MM.1S (cell line): ENCODE measurements at regions not wholly inside any gene's neighbourhood (a gene's known extent, or its start where the extent isn't known, plus 50 kb on each side); places are given as distances from the start of the nearest gene placed in this dataset.

Experiments used
- DNase-seq: peaks from one replicate; pipeline ENCODE4 v3.0.0-alpha.2; 2015
- H2AFZ ChIP-seq: fragments of 300-600 bp; sonication (generic); 2 replicates; pipeline ENCODE4 v1.6.0; 2016; ENCODE audit warnings: antibody characterized with exemption, low read length
- H3F3A ChIP-seq: fragments of 300-600 bp; sonication (generic); 2 replicates; pipeline ENCODE4 v1.6.1; 2016; ENCODE audit warnings: mild to moderate bottlenecking, antibody characterized with exemption, low read length, moderate library complexity, mixed read lengths; ENCODE audit not compliant: insufficient read depth
- H3K27ac ChIP-seq: fragments of 300-600 bp; sonication (generic); 2 replicates; pipeline ENCODE4 v1.5.1; 2016; ENCODE audit warnings: mild to moderate bottlenecking, low read length
- H3K27me3 ChIP-seq: fragments of 300-600 bp; sonication (generic); replicated peaks from 2 replicates; pipeline ENCODE4 v1.6.0; 2016; ENCODE audit warnings: low read length; ENCODE audit not compliant: insufficient read depth
- H3K36me3 ChIP-seq: fragments of 300-600 bp; sonication (generic); replicated peaks from 2 replicates; pipeline ENCODE4 v1.6.1; 2016; ENCODE audit warnings: mild to moderate bottlenecking, low read length, mixed read lengths; ENCODE audit not compliant: insufficient read depth
- H3K4me1 ChIP-seq: fragments of 300-600 bp; sonication (generic); 2 replicates; pipeline ENCODE4 v1.6.1; 2016; ENCODE audit warnings: low read length, mixed read lengths
- H3K4me2 ChIP-seq: fragments of 300-600 bp; sonication (generic); 2 replicates; pipeline ENCODE4 v1.6.0; 2016; ENCODE audit warnings: low read depth, low read length
- H3K4me3 ChIP-seq: fragments of 300-600 bp; sonication (generic); 2 replicates; pipeline ENCODE4 v1.5.1; 2016; ENCODE audit warnings: low read length, mixed read lengths
- H3K79me2 ChIP-seq: fragments of 300-600 bp; sonication (generic); 2 replicates; pipeline ENCODE4 v1.6.1; 2016; ENCODE audit warnings: mixed run types, low read length, mixed read lengths
- H3K9ac ChIP-seq: fragments of 300-600 bp; sonication (generic); 2 replicates; pipeline ENCODE4 v1.6.1; 2016; ENCODE audit warnings: low read length, mixed read lengths
- H3K9me2 ChIP-seq: fragments of 300-600 bp; sonication (generic); replicated peaks from 2 replicates; pipeline ENCODE4 v1.6.1; 2016; ENCODE audit warnings: mild to moderate bottlenecking, low read length, mixed read lengths; ENCODE audit not compliant: insufficient read depth
- H3K9me3 ChIP-seq: fragments of 300-600 bp; sonication (generic); replicated peaks from 2 replicates; pipeline ENCODE4 v1.6.1; 2016; ENCODE audit warnings: mild to moderate bottlenecking, low read length, mixed read lengths; ENCODE audit not compliant: insufficient read depth
- H4K20me1 ChIP-seq: fragments of 300-600 bp; sonication (generic); 2 replicates; pipeline ENCODE4 v1.6.1; 2016; ENCODE audit warnings: mild to moderate bottlenecking, low read length, moderate library complexity, mixed read lengths; ENCODE audit not compliant: insufficient read depth
- CTCF ChIP-seq: fragments of 300-600 bp; sonication (generic); IDR thresholded peaks from 2 replicates; pipeline ENCODE4 v1.5.1; 2016; ENCODE audit warnings: antibody characterized with exemption, low read length, mixed read lengths
- EZH2 ChIP-seq: fragments of 300-600 bp; sonication (generic); optimal IDR thresholded peaks from 2 replicates; pipeline ENCODE3; 2017; ENCODE audit warnings: low read depth, mild to moderate bottlenecking, antibody characterized with exemption, low read length, mixed read lengths
- EZH2phosphoT487 ChIP-seq: fragments of 300-600 bp; sonication (generic); IDR thresholded peaks from 2 replicates; pipeline ENCODE4 v1.6.1; 2018; ENCODE audit warnings: antibody characterized with exemption, low read length

- no peaks in the 10 kb centered on the region for H3K9me2 ChIP-seq
- H3K36me3 ChIP-seq: no peaks in the 10 kb centered on the region
- no peak overlapping the region for H3K4me2 ChIP-seq
- no peak overlapping the region for H3K4me3 ChIP-seq
- no peaks in the 10 kb centered on the region for H4K20me1 ChIP-seq
- H2AFZ ChIP-seq: no peak overlapping the region
- H3K4me1 ChIP-seq: no peaks in the 10 kb centered on the region
- no peaks in the 10 kb centered on the region for H3K27me3 ChIP-seq
- H3K9ac ChIP-seq: no peak overlapping the region
- H3F3A ChIP-seq: no peaks in the 10 kb centered on the region
- no peaks in the 10 kb centered on the region for H3K9me3 ChIP-seq
- H3K27ac ChIP-seq: no peak overlapping the region
- no peak for DNase-seq
- TF ChIP-seq EZH2phosphoT487 (no peak), CTCF (no peak), EZH2 (no peak)
- no peaks in the 10 kb centered on the region for H3K79me2 ChIP-seq
These were observed 226.3 kb downstream of the DLEU7 start for GRCh38 chr13:50617134-50617721.

DNA sequence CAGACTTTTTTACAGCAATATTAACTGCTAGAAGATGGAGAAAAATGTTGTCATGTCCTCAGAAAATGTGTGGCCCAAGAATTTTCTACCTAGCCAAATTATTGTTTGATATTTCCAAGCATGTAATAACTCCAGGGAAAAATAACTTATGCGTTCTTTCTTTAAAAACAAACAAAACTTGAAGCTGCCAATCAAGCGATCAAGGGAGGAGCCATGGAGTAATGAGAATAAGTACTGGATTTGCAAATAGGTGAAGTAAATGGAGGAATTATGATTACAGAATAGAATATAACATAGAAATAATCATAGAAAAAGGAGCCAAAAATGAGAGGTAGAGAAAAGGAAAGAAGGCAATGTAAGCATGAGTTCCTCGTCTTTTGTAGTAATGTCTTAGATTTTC, 225.3 kb downstream of the DLEU7 start:
- H3K79me2 ChIP-seq: no peaks in the 10 kb centered on the region
- H3K36me3 ChIP-seq: no peaks in the 10 kb centered on the region
- no peak overlapping the region for H3K27ac ChIP-seq
- H3K9ac ChIP-seq: no peak overlapping the region
- H3K4me2 ChIP-seq: no peak overlapping the region
- H4K20me1 ChIP-seq: no peaks in the 10 kb centered on the region
- H3K4me1 ChIP-seq: no peaks in the 10 kb centered on the region
- no peaks in the 10 kb centered on the region for H3K9me2 ChIP-seq
- H3K4me3 ChIP-seq: no peak overlapping the region
- no peak overlapping the region for H2AFZ ChIP-seq
- H3K9me3 ChIP-seq: no peaks in the 10 kb centered on the region
- TF ChIP-seq EZH2phosphoT487 (no peak), CTCF (no peak), EZH2 (no peak)
- no peaks in the 10 kb centered on the region for H3F3A ChIP-seq
- no peaks in the 10 kb centered on the region for H3K27me3 ChIP-seq
- DNase-seq: no peak

DNA sequence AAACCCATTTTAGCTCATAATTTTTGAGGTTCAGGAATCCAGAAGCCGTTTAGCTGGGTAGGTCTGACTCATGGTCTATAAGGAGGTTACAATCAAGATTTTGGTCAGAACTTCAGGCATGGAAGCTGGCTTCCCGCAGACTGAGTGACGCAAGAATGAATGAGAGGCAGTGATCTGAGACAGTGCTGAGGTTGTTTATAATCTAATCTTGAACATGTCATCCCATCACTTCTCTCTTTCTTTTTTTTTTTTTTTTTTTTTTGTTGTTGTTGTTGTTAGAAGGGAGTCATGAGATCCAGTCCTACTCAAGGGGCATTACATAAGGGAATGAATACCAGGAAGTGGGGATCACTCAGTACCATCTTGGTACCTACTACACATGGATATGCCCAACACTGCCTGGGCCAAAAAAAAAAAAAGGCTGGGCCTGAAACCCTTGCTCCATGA, 217.4 kb downstream of the DLEU7 start:
- Histone ChIP-seq H2AFZ (no peak overlapping the region), H3K79me2 (no peaks in the 10 kb centered on the region), H3K4me2 (no peak overlapping the region), H3K9ac (no peak overlapping the region), H3K36me3 (no peaks in the 10 kb centered on the region), H3K27me3 (no peaks in the 10 kb centered on the region), H3K9me2 (no peaks in the 10 kb centered on the region), H3K4me3 (no peak overlapping the region), H3K9me3 (no peaks in the 10 kb centered on the region), H3K27ac (no peak overlapping the region), H4K20me1 (no peaks in the 10 kb centered on the region), H3F3A (no peaks in the 10 kb centered on the region), H3K4me1 (no peaks in the 10 kb centered on the region)
- no peak for DNase-seq
- TF ChIP-seq EZH2phosphoT487: no peak
- no peak for TF ChIP-seq CTCF
- TF ChIP-seq EZH2: no peak
